DMS79 treated with DMSO at 0.1 percent for 48 hours (cell line): ENCODE measurements at regions not wholly inside any gene's neighbourhood (a gene's known extent, or its start where the extent isn't known, plus 50 kb on each side); places are given as distances from the start of the nearest gene placed in this dataset.

ENCODE experiments used
- DNase-seq: peaks from one replicate; lab custom pipeline; 2025; lab: John Stamatoyannopoulos, UW

DNA sequence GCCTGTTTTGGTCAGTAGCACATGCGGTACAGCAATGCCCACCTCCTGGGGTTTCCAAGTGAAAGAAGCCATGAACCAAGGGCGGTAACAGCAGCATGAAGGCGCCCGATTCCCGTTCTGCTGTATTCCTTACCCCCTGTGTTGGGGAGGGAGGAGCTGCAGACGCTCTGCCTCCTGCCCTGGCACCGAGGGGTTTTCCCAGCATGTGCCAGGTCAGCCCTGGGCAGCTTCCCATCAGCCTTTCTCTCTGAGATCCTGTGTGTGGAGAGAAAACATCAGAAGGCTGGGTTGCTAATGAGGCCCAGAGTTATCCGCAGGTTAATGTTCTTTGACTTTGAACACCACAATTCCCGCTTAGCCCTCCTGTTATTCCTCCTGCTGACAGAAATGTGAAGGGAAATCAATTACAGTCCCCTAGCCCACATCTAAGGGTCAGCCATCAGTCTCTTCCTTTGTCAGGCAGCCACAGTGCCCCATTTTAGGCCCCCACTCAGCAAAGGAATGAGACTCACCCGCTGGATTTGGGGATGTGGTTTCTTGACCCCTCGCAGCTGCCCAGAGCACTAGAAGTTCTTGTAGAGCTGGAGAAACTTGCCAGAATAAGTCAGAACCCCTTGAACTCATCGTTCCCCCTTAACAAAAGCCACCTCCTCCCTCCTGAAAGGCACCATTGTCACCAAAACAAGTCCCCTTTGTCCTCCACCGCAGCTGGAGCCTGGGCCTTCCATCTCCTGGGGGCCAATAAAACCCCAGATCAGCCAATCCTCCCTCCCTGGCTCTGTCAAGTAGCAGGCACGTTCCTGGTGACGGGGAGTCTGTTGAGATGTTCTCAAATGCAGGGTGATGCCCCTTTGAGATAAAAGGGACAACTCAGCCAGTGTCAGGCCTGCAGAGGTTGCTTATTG, 168.5 kb downstream of the KATNIP start:
- DNase-seq = no peak

DNA sequence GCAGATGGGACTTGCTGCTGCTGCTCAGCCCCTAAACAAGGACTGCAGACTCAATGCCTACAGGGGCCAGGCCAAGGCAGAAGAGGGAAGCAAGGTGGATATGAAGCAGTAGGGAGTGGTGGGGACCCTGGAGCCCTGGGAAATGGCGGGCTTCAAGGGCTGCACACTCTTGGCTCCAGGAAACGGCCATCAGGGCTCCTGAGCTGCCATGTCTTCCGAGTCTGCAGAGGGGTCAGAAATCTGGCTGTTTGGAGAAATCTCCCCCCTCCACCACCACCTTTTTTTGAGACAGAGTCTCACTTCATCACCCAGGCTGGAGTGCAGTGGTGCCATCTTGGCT, 169.1 kb downstream of the KATNIP start:
- no peak for DNase-seq

DNA sequence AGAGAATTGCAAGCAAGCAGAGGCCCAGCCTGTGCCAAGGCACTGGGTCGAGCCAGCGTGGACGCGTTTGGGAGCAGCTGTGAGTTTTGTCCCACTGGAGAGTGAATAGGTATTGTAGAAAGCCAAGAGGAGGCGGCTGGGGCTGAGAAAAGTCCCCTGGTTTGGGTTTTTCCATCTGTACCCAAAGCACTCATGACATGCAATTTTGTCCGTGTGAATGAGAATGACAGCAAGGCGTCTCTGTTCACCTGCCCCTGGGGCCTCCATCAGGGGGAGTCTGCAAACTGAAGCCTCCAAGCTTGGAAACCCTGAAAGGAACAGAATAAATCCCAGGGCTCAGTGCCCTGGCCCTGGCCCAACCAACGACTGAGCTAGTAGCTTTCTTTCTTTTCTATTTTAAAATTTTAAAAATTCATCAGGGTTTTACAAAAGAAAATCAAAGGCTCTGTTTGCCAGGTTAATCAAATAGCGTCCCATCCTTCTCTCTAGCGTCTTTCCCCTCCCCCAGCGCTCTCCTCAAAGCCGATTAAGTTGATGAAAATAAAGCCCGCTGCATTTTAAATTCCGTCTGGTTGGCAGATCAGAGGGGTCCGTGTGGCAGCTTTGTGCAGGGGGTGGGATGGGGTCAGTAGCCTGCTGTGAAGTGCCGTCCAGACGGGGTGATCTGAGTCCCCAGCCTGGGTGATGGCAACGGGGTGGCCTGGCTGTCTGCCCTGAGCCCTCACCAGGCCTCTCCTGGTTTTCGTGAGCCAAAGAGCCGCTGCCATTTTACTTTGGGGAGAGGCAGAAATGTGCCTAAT, 171.0 kb downstream of the KATNIP start:
- no peak for DNase-seq

DNA sequence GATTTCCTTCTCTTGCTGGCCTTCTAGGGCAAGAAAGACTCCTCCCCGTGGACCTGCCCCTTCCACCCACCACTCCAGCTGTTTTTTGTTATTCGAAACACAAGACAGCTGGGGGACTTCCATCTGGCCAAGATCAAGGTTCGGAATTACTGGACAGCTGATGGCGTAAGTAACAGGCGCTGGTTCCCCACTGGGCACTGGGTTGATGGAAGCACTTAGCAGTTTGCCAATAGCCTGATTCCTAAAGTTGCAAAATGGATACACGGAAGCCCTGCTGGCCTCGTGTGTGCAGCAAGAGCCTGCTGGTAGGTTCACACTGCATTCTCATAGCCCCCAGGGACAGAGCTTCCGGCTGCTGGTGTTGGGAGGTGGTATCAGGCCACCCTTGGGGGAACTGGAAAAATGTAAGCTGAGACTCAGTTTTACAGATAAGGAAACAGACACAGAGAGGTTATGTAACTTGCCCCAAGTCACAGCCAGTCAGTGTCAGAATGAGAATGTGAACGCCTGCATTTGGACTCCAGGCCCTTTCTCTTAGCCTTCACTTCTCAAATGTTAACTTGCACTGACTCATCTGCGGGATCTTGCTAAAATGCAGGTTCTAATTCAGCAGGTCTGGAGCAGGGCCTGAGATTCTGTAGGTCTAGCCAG, 171.7 kb downstream of the KATNIP start:
- DNase-seq = no peak

DNA sequence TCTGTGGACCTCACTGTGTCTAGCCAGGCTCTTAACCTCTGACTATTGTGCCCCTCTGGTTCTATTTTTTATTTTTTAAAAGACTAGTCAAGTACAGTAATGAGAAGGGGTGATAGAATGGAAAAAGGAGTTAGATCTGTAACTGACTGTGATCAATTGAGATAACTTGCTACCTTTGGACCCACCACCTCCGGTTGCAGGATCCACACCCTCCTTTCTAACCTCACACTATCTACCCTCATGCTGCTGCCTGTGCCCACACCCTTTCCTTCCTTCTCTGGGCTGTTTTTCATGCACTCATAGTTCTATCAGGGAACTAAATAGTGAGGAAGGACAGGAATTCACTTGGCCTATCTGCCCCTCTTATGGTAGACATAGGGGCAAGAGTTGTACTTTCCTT, 172.3 kb downstream of the KATNIP start:
- DNase-seq = no peak

DNA sequence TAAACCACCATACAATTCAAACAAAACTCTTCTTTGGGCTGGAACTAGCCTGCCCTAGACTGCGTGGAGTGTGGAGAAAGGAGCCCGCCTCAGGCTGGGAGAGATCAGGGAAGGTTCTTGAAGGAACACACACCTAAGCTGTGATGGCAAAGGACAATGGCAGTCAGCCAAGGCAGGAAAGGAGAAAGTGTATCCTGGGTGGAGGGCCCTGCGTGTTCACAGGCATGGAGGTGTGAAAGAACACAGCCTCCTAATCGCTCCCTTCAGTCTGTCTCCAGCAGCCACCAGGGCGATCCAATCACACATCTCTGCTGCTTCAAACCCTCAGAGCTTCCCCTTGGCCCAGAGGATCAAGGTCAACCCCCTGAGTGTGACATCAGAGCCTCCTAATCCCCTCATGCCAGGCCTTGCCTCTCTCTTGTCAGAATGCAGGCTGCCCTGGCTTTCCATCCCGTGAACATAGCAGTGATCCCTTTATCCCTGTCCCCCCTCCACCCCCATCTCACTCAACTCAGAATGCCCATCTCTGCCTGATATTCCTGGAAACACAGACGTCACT, 173.0 kb downstream of the KATNIP start:
- DNase-seq = peak; percentile 6

DNA sequence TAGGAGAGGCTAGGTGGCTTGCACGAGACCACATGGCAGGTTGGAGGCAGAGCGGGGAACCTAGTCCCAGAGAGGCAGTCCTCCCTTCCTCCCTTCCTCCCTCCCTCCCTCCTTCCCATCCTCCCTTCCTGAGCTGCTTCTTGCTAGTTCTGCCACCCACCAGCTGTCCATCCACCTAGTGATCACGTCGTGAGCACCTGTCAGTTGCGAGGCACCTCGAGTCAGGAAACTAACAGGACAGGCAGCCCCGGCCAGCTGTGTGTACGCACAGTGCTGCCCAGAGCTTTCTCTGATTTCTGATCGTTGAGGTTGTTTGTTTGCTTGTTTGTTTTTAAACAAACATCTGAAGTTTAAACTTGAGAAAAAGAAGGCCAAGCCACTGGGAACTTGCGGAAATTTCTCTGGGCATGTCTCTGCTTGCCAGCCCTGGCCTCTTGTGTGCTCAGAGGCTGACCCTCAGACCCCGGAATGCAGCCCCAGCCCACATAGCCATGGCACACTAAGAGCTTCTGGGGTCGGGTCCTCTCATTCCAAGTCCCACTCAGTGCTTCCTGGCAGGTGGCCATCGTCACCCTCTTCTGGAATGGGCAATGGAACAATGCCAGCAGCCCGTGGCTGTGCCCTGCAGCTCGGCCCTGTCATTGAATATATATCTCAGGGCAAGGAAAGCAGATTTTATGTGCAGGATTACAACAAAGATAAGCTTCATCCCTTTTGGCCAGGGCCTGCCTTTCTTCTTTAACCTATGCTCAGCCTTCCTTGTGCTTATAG, 174.0 kb downstream of the KATNIP start:
- DNase-seq = peak; percentile 62

DNA sequence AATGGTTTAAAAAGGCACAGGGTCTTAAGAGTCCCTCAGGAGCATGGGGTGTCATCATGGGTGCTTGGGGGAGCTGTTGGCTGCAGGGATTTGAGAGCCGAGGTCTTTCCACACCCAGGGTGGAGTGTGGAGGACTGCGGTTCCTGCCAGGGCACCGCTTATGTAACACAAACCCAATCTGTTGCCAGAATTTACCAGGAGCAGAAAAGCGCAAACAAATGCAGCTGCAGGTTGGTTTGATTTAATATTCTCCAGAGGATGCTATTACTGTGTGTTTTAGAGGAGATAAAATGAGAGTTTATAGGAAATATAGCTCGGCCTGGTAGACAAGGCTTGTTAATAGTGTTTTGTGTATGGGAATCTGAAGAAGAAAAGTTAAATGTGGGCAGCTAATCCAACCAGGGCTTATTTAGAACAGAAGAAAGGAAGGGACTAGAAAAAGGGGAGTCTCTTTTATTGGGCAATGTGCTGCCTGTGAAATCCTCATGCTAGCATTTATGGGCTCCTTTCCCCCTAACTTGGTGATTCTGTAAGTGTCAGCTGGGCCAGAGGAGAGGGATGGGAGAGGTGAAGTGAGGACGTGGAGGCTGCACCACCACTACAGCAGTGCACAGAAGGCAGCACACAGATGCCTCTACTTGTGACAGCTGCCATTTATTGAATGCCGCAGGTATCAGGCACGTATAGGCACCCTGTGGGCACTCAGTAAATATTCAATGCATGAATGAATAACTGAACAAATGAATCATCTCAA, 174.7 kb downstream of the KATNIP start:
- peak; percentile 62 for DNase-seq

DNA sequence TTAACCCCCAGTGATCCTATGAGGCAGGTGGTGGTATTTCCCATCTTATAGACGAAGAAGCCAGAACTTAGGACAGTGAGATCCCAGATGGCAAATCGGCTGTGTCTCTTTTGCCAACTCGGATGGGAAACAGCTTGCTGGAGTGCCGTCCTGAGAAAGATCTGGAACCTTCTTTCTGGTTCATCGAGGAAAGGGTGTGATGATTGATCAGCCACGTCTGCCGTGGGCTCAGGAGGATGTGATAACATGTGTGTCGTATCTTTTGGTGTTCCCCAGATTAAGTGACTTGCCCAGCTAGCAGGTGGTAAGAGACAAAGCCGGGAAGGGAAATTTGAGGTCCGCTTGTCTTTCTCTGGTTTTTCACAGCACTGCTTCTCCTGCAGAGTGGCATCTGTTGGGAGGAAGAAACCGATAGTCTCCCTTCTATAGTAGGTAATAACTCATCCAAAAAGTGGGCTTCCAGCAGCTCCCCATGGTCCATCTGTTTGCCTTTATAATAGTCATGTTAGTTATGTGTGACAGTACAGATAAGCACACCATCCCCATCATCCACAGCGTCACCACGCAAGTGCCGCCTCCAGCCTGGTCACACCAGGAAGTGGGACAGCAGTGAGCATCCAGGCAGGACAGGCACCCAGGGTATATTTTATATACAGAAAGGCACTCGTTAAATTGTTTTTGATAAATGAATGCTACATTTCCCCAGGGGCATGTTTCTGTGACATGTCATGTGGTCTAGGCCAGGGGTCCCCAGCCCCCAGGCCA, 175.5 kb downstream of the KATNIP start:
- no peak for DNase-seq

DNA sequence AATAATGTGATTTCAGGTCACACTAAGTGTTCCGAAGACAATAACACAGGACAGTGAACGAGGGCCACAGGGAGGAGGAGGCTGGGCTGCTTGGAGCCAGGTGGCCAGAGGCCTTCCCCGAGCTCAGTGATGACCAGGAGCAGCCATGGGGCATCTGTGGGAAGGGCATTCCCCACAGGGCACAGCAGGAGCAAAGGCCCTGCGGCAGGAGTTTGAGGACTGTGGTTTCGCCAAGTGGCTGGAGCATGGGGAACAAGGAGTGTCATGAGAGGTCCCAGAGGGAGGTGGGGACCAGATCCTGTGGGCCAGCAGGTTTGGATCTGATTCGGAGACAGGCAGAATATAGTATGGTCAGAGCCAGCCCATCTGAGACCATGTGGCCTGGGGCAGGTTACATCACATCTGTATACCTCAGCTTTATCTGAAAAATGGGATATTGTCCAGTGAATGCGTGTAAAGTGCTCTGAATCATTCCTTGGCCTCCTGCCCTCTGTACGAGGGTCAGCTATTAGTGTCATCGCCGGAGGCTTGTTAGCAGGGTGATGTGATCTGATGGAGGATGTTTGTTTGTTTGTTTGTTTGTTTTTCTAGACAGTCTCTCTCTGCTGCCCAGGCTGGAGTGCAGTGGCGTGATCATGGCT, 176.8 kb downstream of the KATNIP start:
- DNase-seq = no peak

DNA sequence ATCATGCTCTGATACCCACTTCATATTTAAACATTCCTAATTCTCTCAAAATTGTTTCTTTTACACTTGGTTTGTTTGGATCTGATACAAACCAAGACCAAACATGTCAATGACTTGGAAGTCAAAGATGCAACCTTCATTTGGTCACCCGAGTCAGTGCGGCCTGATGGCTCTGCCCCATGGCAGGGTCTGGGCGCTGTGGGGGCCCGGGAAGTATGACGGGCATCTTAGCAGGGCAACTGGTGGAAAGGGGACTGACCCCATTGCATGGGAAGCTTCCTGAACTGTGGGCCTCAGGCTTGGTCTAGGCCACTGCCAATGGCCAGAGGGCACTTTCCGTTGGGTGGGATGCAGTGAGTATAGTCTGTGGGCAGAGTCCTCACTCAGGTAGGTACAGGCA, 178.0 kb downstream of the KATNIP start:
- no peak for DNase-seq

DNA sequence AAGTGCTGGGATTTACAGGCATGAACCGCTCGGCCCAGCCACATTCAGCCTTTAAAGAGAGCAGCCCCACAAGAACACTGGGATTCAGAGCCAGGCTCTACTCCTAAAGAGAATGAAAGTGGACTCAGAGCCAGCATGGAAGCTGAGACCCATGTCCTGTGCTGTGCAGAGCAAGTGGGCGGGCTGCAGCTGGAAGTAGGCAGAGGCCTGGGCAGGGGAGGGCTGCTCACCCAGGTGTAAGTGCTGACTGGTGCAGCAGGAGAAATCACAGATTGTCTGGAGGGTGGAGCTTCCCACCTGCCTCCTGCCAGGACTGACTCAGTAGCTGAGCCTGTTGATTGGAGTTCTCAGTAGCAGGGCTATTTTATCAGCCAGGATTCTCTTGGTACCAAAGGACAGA, 178.7 kb downstream of the KATNIP start:
- DNase-seq = no peak

DNA sequence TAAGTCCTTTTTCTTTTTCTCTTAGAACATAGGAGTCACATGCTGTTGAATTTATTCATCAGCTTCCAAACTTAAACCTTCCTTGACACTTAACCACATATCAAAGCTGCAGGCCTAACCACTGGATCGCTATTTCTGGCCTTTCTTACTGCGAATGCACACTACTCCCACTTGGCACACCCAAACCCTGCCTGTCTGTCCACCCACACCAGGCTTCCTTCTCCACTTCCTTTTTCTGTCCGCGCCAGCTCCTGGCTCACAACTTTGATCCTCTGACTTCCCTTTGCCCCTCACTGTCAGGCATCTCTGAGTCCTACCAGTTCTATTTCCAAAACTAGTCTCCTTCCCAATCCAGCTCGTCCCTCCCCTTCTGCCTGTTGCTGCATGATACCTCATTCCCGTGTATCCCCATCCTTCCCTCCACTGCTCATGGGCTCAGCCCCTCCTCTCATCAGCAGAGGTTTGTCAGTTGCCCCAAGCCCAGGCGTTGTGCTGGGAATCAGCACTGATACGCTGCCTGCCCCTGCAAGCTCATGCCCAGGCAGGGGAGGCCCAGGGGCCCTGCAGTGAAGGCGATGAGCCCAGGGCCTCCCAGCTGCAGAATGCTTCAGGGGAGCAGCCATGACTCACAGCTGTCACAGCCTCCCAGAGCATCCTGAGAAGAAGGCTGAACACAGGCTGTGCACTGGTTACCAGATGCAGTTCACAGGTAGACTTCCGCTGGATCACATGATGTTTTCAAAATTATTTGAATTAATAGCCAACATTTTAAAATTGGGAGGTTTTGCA, 179.8 kb downstream of the KATNIP start:
- DNase-seq = no peak

DNA sequence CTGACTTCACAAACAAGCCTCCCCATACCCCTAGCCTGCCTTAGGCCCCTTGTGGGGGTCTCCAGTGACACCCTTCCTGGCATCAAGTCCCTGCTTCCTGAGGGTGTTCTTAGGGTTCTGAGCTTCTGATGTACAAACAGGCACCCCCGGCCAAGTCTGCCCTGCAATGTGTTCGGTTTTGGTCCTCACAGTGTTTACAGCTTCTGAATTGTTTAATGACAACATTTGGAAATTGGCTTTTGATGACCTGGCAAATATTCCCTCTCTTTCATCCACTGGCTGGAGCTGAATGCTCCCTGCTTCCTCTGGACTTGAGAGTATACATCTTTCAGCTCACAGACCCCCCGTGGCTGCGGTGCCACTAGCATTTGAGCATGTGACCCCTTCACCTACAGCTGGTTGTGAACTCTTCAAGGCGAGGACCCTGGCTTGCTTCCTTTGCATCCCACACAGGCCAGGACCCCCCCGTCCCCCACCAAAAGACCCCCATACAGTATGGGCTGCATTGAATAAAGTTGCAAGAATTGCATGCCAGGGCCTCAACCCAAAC, 180.8 kb downstream of the KATNIP start:
- no peak for DNase-seq

DNA sequence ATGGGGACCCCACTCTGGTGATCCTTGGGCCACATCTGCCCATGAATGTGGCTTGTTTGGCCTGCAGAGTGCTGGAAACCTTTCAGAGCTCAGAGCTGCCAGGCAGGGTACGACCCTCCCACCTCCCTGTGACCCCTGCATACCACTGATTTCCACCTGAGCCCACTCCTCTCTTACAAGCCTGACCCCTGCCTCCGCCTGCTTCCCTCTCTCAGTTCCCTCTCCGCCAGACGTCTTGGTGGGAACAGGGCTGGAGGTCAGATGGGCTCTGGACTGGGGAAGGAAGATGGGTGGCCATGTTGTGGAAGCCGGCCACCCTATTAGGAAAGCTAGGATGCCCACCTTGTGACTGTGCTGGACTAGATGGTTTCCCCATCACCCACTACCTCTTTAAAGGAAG, 185.1 kb downstream of the KATNIP start:
- no peak for DNase-seq

DNA sequence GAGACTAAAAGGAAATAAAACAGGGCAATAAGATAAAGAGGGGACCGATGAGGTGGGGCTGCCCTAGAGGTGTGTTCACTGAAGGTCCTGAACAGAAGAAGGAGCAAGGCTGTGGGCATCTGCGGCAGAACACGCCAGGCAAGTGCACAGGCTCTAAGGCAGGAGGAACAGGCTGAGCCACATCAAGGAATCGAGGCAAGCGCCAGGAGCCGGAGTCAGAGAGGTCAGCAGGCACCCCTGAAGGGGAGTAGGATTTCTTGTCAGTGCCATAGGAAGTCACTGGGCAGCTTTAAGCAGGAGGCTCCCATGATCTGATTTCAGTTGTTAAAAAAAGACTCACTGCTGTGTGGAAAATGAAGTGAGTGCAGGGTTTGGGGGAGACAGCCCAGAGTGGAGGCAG, 186.5 kb downstream of the KATNIP start:
- DNase-seq = no peak

DNA sequence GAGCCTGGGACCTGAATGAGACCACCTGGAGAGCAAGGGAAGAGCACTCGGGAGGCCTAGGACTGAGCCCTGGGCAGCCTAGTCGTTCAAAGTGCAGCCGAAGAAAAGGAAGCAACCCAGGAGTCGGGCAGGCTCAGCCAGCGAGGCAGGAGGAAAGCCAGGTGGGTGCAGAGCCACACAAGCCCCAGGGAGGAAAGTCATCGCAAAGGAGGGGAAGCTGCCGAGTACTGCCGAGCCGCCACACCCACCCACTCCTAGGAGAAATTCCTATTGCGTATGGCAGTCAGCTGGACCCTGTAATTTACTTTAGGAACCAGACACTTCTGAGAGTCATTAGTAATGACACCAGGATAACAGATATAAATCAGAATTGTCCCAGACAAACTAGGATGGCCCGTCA, 187.6 kb downstream of the KATNIP start:
- DNase-seq = no peak
